SW480 (cell line): ENCODE measurements at regions not wholly inside any gene's neighbourhood (a gene's known extent, or its start where the extent isn't known, plus 50 kb on each side); places are given as distances from the start of the nearest gene placed in this dataset.
A peak's percentile ranks its signal among the peaks of the same experiment; 100 is the strongest.
"Not testable (repeated sequence)": the region's sequence is repeated elsewhere in the genome, so short reads cannot be mapped to it uniquely, and the experiment has no call there.

Source experiments
- DNase-seq: peaks from one replicate; pipeline ENCODE4 v3.0.0-alpha.2; 2016; ENCODE audit warnings: low spot score

DNA sequence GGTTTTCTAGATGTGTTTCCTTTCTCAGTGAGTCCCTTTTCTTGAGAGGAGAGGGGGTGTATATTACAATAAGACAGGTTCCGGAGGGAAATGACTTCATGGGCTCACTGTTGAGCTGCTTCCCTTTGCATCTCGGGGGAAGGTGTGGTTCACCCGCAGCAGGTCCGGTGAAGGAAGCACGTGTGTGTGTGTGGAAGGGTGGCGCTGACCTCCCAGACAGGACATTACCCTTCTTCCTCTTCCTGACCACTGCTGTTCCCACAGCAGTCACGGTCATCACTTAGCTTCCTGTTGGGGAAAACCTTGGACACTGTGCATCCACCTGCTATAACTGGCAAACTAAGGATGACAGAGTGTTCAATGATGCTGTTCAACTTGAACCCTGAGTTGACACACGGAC, 83.6 kb downstream of the PLEKHG1 start:
- DNase-seq = no peak

DNA sequence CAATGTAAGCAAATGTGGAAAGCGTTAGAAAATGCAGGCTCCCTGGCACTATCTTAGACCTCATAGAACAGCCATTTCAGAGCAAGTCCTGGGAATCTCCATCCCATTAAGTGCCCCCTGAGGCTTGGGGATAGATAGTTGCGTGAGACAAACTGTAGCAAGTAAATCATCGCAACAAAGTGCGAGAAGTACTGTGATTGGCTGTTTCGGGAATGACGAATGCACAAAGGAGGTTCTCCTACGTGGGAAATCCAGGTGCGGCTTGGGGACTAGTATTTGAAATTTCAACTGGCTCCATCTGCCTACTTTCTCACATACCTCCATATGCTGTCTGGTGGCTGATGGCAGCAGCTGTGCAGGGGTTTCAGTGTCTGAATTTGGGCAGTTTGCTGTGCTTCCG, 84.5 kb downstream of the PLEKHG1 start:
- DNase-seq = no peak

DNA sequence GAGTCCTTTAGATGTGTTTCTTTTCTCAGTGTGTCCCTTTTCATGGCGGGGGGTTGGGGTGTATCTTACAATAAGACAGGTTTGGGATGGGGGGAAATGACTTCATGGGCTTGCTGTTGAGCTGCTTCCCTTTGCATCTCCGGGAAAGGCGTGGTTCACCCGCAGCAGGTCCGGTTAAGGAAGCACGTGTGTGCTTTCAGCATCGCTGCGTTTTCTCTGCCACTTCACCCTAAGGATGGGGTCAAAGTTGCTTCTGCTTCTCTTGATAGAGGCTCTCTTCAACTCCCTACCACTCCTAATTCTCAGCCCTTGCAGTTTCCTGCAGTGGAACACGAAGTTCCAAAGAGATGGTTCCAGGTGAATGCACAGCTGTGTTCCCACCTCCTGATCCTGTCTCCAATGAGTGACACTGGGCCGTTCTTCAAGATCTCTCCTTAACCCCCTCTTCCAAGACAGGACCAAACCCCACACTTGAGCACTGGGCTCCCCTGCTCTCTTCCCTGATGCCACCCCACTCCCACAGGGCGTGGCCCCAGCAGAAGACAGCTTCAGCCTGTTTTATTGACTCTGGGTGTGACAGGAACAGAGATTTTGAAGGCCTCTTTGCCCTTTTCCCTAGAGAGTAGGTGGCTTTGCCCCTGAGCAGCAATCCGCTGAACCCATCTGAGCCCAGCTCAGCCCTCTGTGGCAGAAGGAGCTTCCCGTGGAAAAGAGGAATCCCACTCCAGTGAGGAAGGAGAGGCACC, 85.2 kb downstream of the PLEKHG1 start:
- DNase-seq = no peak

DNA sequence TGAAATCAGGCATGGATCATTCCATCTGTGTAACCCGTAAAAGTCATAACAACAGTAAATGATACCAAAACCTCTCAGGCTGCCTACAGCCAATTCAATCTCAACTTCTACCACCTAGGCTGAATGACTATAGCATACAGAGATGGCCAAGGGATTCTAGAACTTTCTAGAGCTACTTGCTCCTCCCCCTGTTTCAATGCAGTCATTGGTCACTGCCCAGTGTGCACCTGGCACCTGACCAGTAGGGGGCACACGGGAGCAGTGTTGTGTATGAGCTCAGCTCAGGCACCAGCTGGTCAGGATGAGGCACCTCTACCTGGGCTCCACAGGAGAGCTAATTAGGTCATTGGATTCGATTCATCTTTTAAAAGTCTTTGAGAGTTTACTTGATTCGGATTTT, 86.2 kb downstream of the PLEKHG1 start:
- peak; percentile 37 for DNase-seq

DNA sequence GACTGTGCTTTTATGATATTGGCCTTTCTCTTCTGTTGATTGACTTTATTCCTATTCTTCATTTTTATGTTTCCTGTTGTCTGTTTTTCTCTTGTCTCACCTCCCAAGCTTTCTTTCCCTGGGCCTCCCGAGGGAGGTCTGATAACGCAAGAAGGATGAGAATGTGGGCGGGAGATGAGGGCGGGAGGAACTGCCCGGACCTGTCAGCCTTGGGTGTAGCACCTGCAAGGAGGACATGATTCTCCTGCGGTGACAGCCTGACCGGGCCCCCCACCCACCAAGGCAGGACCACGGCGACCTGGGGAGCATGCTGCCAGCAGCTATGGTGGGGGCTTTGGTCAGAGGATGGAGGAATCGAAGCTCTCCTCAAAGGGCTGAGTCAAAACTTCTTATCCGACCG, 86.9 kb downstream of the PLEKHG1 start:
- no peak for DNase-seq

DNA sequence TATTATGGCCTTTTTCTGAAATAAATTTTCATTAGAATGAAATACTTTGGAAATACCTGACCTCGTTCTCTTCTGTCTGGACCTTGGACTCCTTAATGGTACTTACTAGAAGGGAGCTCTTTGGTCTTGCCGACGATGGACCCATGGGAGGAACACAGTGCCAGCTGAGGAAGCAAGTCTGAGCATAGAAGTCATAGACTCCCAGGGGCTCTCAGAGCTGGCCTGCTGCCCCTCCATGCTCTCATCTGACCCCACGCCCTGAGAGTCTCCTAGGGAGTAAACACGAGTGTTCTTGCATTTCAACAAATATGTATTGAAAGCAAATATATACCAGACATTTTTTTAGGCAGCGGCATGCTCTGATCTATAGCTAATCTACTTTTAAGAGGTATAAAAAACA, 87.8 kb downstream of the PLEKHG1 start:
- DNase-seq = no peak

DNA sequence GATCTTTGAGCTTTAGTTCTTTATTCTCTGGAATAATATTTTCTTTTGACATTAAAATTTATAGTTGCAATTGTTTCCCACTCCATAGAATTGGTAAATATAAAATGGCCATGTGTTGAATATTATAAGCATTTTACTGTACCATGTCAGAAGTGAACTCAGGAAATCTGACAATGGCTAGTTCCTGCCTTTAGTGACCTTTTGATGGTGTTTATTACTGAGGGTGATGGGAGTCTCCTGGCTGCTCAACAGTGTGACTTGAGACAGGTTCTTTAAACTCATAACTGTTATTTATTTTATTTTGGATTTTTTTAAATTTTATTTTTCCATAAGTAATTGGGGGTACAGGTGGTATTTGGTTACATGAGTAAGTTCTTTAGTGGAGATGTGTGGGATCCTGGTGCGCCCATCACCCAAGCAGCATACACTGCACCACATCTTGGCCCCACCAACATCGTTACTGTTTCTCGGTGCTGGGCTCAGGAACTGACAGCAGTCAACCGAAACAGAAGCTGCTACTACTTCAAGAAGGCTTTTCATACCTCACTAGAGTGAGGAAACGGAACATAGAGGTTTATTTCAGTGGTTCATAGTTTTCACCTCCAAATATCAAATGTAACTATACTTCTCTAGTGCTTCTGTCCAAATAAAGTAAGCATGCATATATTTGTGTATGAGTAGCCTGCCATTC, 90.4 kb downstream of the PLEKHG1 start:
- DNase-seq = no peak

DNA sequence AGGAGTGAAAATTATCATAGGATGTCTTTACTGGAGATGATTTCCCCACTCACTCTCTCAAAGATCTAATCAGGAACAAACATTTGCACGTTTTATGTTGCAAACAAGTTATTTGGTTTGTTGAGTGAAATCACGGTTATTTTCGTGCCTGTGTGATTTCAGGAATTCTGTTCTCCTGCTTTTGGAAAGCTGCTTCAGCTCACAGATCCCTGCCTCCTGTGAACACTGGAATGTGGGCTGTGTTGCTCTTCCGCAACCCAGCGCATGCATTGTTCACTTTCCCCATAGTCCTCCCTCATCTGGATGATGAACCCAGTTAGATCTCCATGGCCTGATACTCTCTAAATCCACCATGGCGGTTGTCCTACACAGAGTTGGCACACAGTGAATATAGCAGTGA, 91.0 kb downstream of the PLEKHG1 start:
- no peak for DNase-seq

DNA sequence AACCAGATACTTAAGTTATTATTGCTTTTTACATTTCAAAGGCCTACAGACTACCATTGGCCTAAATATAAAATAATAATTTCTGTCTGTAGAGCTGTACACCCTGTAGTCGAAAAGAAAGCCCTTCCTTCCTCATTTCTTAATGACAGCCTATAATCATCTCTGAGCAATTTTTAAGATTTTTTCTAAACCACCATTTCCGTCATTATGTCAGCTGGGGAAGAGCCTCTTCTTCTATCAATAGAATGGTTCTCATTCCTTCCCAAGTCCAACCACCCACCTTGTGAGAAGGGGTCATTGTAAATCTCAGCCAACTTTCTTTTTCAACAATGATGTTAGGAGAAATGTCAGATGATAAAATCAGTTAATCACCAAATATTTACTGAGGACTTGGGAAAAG, 91.8 kb downstream of the PLEKHG1 start:
- no peak for DNase-seq

DNA sequence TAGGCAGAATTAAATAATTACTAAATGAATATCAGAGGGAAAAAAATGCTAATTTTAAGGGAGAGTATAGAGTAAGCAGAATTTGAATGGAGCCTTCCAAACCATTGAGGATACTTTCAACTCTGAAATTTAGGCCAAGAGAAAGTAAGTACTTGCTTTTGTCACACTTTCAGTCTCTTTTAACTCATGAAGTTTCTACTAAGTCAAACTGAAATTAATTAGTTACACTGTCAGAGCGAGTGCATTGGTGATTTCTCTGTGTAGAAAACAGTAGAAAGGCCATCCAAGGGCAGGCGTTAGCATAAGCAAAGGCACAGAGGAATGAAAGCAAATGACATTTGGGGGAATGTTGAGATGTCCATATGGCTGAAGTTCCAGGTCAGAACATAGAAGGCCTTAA, 92.9 kb downstream of the PLEKHG1 start:
- DNase-seq = no peak

DNA sequence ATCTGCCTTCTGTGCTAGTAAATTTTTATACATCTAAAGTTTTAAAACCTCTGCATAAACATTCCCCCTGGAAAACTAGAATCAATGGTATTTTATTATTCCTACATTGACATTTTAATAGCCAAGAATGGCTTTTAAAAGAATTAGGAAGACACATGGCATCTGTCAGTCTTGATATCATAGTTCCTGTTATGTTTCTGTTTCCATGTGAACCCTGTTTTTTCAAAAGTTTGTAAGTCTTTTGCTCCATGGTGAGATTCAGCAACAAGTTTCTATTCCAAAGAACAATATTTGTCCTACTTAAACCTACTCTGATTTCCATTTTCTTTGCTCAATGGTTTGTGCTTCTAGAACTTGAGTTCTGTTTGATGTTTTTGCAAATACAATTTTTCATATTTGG, 95.2 kb downstream of the PLEKHG1 start:
- DNase-seq = no peak

DNA sequence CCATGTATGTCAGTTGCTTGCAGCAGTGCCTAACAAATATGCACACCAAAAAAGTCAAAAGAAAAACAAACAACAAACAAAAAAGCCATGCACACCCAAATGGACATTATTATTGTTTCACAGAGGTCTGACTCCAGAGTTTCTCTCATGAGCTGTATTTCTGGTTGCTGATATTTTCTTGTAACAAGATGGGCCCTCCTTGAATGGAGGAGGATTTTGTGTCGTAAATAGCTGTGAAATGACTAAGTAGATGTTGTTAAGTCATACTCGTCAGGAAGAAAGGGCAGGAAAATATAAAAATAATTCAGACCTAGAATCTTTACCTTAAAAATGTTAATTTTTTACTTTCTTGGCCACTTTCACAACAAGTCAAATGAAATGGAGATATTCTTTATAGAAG, 96.0 kb downstream of the PLEKHG1 start:
- no peak for DNase-seq

DNA sequence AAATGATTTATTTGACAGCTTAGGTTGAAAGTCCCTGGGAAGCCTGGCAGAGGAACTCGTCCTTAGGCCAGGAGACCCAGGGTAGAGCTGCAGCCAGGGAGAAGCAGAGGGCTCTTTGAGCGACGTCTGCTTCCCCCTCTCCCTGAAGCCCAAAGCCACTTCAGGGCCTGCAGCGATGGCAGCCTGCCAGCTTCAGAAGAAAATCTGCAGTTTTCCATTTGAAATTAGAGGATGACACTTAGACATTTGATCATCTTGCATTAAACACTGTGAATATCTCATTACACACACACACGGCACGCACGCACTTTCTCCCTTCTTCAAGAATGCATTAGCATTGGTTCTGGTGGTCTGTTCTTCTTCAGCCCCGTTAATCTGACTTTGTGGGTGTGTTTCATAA, 96.5 kb downstream of the PLEKHG1 start:
- DNase-seq = no peak

DNA sequence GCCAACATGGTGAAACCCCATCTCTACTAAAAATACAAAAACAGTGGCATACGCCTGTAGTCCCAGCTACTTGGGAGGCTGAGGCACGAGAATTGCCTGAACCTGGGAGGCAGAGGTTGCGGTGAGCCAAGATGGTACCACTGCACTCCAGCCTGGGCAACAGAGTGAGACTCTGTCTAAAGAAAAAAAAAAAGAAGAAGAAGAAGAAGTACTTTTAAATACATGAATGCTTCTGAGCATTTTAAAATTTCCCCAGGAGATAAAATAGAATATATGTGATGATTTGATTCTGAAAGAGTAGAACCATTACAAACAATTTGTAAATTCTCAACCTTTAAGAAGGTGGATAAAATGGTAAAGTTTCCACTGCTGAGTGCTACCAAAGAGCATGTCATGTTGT, 97.2 kb downstream of the PLEKHG1 start:
- not testable (repeated sequence) for DNase-seq

DNA sequence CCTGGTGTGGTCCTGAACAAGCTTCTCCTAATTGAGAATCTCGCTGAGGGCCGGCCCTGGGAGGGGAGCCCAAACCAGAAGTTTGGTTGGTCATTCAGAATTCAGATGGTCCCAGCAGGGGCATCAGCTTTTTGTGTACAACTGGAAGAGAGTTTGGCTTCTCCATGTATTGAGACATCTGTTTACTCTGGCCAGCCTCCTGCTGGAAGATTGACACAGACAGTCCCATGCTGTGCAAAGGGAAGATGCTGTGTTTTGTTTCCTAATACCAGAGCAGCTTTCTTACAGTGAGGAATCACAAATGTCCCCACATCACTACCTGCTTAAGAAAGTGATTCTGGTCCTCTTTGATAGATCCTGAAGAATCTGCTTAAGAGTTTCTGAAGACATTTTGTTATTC, 97.8 kb downstream of the PLEKHG1 start:
- no peak for DNase-seq

DNA sequence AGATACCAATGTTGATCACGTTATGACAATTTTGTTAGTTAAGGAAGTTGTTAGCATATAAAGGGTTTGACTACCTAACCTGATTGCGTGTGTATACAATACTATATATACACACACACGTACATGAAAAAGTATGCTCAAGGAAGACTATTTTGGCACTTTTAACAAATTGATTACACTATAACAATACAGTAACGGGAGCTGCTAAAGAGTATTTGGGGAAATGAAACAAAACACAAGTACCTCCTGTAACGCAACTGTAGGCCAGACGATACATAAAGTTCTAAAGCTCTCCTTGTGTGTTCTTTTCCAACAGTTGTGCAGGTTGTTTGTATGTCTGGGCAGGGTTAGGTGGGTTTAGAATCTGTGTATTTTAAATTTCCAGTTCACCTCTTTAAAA, 98.7 kb downstream of the PLEKHG1 start:
- no peak for DNase-seq

DNA sequence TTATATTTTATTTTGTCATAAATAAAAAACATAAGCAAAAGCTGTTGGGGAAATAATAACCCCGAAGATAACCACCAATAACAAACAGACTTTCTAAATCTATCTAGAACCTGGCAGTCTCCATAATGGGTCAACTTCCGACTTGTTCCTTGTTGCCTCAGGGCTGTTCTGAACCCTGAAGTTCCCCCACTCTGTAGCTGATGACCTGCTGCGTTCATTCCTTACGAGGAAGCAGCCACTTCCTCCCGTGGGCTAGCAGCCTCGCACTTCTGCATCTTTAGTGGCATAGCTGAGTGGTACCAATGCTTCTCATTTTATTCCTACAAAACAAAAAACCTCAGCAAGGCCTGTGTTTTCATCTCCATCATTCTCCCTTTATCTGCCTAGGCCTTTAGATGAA, 103.0 kb downstream of the PLEKHG1 start:
- no peak for DNase-seq

DNA sequence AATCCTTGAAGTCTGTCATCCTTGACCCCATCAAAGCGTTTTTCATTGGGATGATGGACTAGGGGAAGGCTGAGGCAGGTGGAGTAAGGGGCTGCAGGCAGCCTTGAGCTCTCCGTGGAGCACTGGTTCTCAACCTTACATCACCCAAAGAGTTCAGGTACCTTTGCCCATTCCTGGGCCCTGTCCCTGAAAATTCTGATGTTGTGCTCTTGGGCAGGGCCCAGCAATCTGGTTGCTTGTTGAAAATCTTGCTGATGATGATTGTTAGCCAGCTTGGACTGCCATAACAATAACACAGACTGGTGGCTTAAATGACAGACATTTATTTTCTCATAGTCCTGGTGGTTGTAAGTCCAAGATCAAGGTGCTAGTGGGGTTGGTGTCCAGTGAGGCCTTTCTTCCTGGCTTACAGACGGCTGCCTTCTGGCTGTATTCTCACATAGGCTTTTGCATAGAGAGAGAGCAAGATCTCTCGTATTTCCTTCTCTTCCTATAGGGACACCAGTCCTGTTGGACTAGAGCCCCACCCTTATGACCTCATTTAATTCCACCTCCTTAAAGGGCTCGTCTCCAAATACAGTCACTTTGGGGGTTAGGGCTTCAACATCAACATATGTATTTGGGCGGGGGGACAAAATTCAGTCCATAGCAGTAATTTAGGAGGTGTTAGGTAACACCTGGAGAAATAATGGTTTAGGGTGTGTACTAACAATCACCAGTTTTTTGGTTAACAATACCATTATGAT, 104.9 kb downstream of the PLEKHG1 start:
- DNase-seq = no peak

DNA sequence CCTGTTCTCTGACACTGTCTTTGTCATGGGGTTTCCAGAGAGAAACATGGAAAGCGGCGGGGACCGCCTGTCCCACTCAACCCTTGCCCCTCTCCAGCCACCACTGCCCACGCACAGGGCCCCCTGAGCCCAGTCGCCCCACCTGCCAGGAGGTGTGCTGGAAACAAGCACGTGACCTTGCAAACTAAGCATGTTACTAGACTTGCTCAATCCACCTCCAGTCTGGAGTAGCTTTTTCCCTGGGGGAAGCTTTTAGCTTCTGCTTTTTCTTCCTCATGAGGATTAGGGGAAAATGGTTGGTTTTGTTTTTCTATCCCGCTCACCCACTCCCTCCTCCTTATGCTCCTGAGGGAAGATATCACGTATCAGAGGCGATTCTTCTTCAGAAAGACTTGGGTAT, 105.7 kb downstream of the PLEKHG1 start:
- DNase-seq = no peak

DNA sequence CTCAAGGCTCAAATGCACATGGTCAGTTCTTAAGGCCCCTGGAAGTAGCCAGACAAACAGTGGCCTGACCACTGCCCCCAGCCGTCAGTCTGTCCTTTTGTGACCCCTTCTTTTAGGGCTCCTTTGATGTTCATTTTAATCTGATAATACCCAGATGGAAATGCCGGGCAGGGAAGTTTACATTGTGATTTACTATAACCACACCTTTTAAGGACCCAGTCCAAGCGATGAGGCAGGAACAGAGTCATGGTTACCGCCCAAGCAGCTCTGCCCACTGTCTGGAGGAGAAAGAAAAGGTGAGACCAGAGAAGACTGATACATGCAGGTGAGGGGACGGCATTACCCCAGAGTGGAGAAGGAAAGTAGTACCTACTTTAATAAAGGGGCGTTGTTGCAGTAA, 110.6 kb downstream of the PLEKHG1 start:
- no peak for DNase-seq

DNA sequence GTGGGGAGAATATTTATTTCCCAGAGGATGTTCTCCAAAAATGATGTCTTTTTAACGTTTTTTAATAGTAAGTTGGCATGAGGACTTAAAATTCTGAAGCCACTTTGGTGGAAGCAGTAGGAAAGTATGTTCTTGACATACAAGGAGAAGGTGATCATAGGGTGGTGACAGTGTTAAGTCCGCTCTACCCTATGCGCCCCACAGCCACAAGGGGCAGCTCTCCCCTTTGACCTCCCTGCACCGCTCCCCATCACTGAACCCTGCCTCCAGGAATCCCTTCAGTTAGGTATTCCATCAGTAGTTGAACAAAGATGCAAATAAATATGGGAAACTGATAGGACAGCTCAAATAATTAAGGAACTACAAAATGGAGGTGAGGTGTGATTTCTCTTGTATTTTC, 111.4 kb downstream of the PLEKHG1 start:
- no peak for DNase-seq

DNA sequence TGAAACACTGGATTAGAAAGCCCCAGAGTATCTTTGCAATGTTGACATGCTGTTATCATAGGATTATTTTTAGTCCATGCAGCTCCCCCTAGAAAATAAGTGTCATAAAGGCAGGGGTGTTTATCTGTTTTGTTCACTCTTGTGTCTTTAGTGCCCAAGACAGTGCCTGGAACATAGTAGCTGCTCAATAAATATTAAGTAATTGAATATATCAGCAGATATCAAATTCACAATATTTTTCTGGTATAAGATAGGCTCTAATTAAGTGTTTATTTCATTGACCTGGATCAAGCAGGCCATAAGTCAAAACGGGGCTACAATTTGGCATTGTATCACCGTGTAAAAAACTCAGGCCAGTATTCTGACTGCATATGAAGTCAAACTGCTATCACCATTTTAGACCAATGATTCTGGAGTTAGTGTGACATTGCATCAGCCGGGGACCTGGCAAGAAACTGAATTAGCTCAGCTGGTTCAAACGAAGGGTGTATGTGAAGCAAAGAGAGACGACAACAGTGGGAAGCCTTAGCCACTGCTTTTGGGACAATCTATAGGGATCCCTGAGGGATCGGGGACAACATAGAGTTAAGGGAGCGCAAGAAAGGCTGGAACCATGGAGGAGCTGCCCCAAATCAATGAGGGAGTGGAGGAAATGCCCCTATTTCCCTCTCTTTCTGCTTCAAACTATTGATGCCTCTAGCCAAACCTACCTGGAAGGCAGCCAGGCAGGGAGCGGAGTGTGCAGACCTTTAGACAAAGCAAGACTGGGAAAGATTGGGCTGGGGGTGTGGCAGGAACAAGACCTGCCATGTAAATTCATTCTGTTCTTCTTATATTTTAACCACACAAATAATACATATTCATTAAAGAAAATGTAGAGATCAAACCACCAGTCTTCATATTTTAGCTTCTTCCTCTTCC, 112.2 kb downstream of the PLEKHG1 start:
- no peak for DNase-seq
